Endothelial cell of umbilical vein (primary cell): ENCODE measurements at regions not wholly inside any gene's neighbourhood (a gene's known extent, or its start where the extent isn't known, plus 50 kb on each side); places are given as distances from the start of the nearest gene placed in this dataset.

Experiments
- CTCF ChIP-seq, 2 donors: IDR thresholded peaks; 1 replicate in 1 of 2; 2 replicates in 1 of 2; pipeline ENCODE4 v1.5.1; 2011; ENCODE audit warnings: low read length in 2 of 2, mild to moderate bottlenecking in 2 of 2, moderate library complexity in 2 of 2, control low read depth in 1 of 2, inconsistent platforms in 1 of 2, low read depth in 1 of 2; ENCODE audit not compliant: insufficient read depth in 1 of 2; ENCODE audit errors: extremely low read depth in 1 of 2
- POLR2A ChIP-seq: IDR thresholded peaks from 2 replicates; pipeline ENCODE4 v1.6.1; 2012; ENCODE audit warnings: low read depth, mild to moderate bottlenecking, control low read depth, low read length

- TF ChIP-seq POLR2A (no peak), CTCF (IDR thresholded peaks at IDR 0.05; ENCODE audit: extremely low read depth in 1 of 2, insufficient read depth in 1 of 2, low read depth in 1 of 2, low read length in 2 of 2) (no peak)
Measured at GRCh38 chr1:5781079-5781478, 211.1 kb downstream of the NPHP4 start.
